Natural killer cell (primary cell): ENCODE measurements at regions not wholly inside any gene's neighbourhood (a gene's known extent, or its start where the extent isn't known, plus 50 kb on each side); places are given as distances from the start of the nearest gene placed in this dataset.

Experiments
- ATAC-seq, 3 donors: fragments of 150-1000 bp in 2 of 3; fragments of 200-7000 bp in 1 of 3; cut with Tn5 transposase; 1 replicate in 1 of 3; 2 replicates in 2 of 3; pipeline ENCODE4 v1.10.0; 2021; ENCODE audit warnings: mild to moderate bottlenecking in 2 of 3, moderate library complexity in 2 of 3
- DNase-seq, 2 donors: peaks; one replicate each; pipeline versions ENCODE4 v3.0.0 to v3.0.0-alpha.2; 2013 to 2021; ENCODE audit warnings: mixed read lengths in 1 of 2
- H3K27ac ChIP-seq: one replicate; pipeline ENCODE4 v1.5.1; 2013; ENCODE audit warnings: mild to moderate bottlenecking, low read length
- H3K27me3 ChIP-seq: one replicate; pipeline ENCODE4 v1.6.1; 2013; ENCODE audit warnings: low read length; ENCODE audit not compliant: control insufficient read depth, insufficient read depth
- H3K36me3 ChIP-seq: one replicate; pipeline ENCODE4 v1.6.1; 2013; ENCODE audit warnings: low read length; ENCODE audit not compliant: control insufficient read depth, insufficient read depth
- H3K4me1 ChIP-seq: one replicate; pipeline ENCODE4 v1.6.1; 2013; ENCODE audit warnings: low read length; ENCODE audit not compliant: control insufficient read depth, insufficient read depth
- H3K4me3 ChIP-seq: one replicate; pipeline ENCODE4 v1.5.1; 2013; ENCODE audit warnings: low read length
- H3K9me3 ChIP-seq: one replicate; pipeline ENCODE4 v1.6.1; 2013; ENCODE audit warnings: low read length; ENCODE audit not compliant: control insufficient read depth, insufficient read depth
- H3K27ac Mint-ChIP-seq, 2 donors: one replicate each; pipeline ENCODE4 v1.8.0; 2022; ENCODE audit warnings: mild to moderate bottlenecking in 2 of 2, mixed read lengths in 2 of 2, moderate library complexity in 1 of 2
- H3K27me3 Mint-ChIP-seq, 2 donors: one replicate each; pipeline ENCODE4 v1.8.0; 2022; ENCODE audit warnings: low read depth in 2 of 2, mixed read lengths in 2 of 2
- H3K36me3 Mint-ChIP-seq: one replicate; pipeline ENCODE4 v1.8.0; 2022; ENCODE audit warnings: mixed read lengths
- H3K4me1 Mint-ChIP-seq, 2 donors: one replicate each; pipeline ENCODE4 v1.8.0; 2022; ENCODE audit warnings: mixed read lengths in 2 of 2
- H3K4me3 Mint-ChIP-seq: one replicate; pipeline ENCODE4 v1.8.0; 2022; ENCODE audit warnings: mild to moderate bottlenecking, moderate library complexity, mixed read lengths
- H3K9me3 Mint-ChIP-seq, 2 donors: one replicate each; pipeline ENCODE4 v1.8.0; 2022; ENCODE audit warnings: mixed read lengths in 2 of 2
- CTCF ChIP-seq: fragments of 200-600 bp; IDR thresholded peaks from one replicate; pipeline ENCODE4 v1.8.0; 2022; ENCODE audit warnings: antibody characterized with exemption
- WGBS: methylation state at CpG from one replicate; pipeline ENCODE4 v1.1.7; 2013; ENCODE audit warnings: missing lambda C conversion rate; ENCODE audit not compliant: insufficient coverage; 5-methylcytosine and 5-hydroxymethylcytosine counted together
- intact Hi-C: fragments of 100-400 bp; cut with micrococcal nuclease; formaldehyde crosslinking; loops from one replicate; pipeline ENCODE4 v1.14.2; 2022

GRCh38 chr15:79592126-79592525 is 160.0 kb downstream of the MINAR1 start:
- Mint-ChIP-seq H3K27me3 (peaks cover 5 to 15% of the 10 kb centered on the region in 2 donors), H3K27ac (no peak overlapping the region), H3K9me3 (no peaks in the 10 kb centered on the region), H3K4me1 (no peaks in the 10 kb centered on the region), H3K4me3 (no peak overlapping the region), H3K36me3 (no peaks in the 10 kb centered on the region)
- TF ChIP-seq CTCF = no peak
- ATAC-seq (no peak), DNase-seq (no peak)
- H3K36me3 ChIP-seq = no peaks in the 10 kb centered on the region
- no peak overlapping the region for H3K4me3 ChIP-seq
- H3K4me1 ChIP-seq = no peaks in the 10 kb centered on the region
- H3K9me3 ChIP-seq = no peaks in the 10 kb centered on the region
- H3K27ac ChIP-seq = no peak overlapping the region
- H3K27me3 ChIP-seq = peaks cover 2% of the 10 kb centered on the region
- intact Hi-C loops = no loop called here
- WGBS = 76% methylated on average over 6 of the region's 6 CpGs

DNA sequence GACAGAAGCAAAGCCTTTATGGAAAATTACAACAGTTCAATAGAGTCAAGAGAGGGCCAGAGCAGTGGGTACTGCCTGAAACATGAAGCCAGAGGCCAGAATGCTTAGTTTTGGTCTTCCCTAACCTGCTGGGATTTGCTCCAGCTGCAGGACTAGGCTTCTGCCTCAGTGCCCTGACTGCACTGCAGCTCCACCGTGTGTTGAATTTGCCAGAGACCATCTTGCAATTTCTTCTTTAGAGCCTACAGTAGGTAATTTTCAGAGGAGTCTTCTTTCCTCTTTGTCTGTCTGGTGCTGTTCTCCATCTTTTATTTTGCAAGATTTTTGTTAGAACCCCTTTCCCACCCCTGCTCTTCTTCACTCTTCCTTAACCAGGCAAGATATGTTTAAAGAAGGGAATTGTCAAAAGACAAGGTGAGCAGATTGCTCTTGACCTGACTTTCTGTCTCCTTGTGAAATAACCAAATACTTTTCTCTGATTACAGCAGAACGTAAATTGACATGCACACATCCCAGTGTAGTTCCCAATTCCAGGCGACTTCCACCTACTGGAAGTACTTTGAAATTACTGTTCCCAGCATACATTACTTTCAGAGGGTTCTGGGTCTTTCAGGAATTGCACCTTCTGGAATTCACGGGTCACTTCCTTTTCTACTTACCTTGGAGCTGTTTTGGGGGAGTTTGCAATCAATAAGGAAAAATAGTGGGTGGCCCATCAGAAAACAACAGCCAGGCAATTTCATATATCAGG is 161.2 kb downstream of the MINAR1 start:
- H3K4me1 Mint-ChIP-seq = no peaks in the 10 kb centered on the region
- no peaks in the 10 kb centered on the region for H3K4me1 ChIP-seq
- H3K9me3 ChIP-seq = no peaks in the 10 kb centered on the region
- no peak for DNase-seq
- no peak overlapping the region for H3K4me3 Mint-ChIP-seq
- TF ChIP-seq CTCF = no peak
- no peak overlapping the region for H3K4me3 ChIP-seq
- no peak overlapping the region for H3K27ac ChIP-seq
- 43% methylated on average over 3 of the region's 4 CpGs for WGBS
- no peaks in the 10 kb centered on the region for H3K27me3 ChIP-seq
- H3K9me3 Mint-ChIP-seq = no peaks in the 10 kb centered on the region
- no peaks in the 10 kb centered on the region for H3K36me3 ChIP-seq
- no peak overlapping the region for H3K27ac Mint-ChIP-seq
- peaks cover 3% of the 10 kb centered on the region in 2 donors for H3K27me3 Mint-ChIP-seq
- no peak for ATAC-seq
- H3K36me3 Mint-ChIP-seq = no peaks in the 10 kb centered on the region
- intact Hi-C loops = no loop called here

- no peak overlapping the region for H3K27ac Mint-ChIP-seq
- 88% methylated on average over 6 of the region's 6 CpGs for WGBS
- ATAC-seq (no peak), DNase-seq (no peak)
- no peak for TF ChIP-seq CTCF
- H3K4me1 Mint-ChIP-seq = no peaks in the 10 kb centered on the region
- no peak overlapping the region for H3K27ac ChIP-seq
- H3K9me3 Mint-ChIP-seq = no peaks in the 10 kb centered on the region
- H3K27me3 Mint-ChIP-seq = peaks cover 2 to 10% of the 10 kb centered on the region in 2 donors
- no peak overlapping the region for H3K4me3 ChIP-seq
- H3K4me3 Mint-ChIP-seq = no peak overlapping the region
- no peaks in the 10 kb centered on the region for H3K36me3 Mint-ChIP-seq
- H3K36me3 ChIP-seq = no peaks in the 10 kb centered on the region
- intact Hi-C loops = no loop called here
- H3K9me3 ChIP-seq = no peaks in the 10 kb centered on the region
- no peaks in the 10 kb centered on the region for H3K27me3 ChIP-seq
- H3K4me1 ChIP-seq = no peaks in the 10 kb centered on the region
Measured at GRCh38 chr15:79595306-79595705, 163.2 kb downstream of the MINAR1 start.
